H7 (cell line): ENCODE measurements at regions not wholly inside any gene's neighbourhood (a gene's known extent, or its start where the extent isn't known, plus 50 kb on each side); places are given as distances from the start of the nearest gene placed in this dataset.

Experiments
- DNase-seq: peaks from one replicate; pipeline ENCODE4 v3.0.0; 2012
- H3K27me3 ChIP-seq: 2 replicates; pipeline ENCODE4 v1.6.0; 2011; ENCODE audit warnings: mild to moderate bottlenecking, low read length; ENCODE audit not compliant: control insufficient read depth, insufficient read depth
- H3K36me3 ChIP-seq: replicated peaks from 2 replicates; pipeline ENCODE4 v1.5.1; 2011; ENCODE audit warnings: low read length; ENCODE audit not compliant: control insufficient read depth, insufficient read depth
- H3K4me3 ChIP-seq: 2 replicates; pipeline ENCODE4 v1.5.1; 2011; ENCODE audit warnings: low read depth, mild to moderate bottlenecking, control low read depth, low read length, moderate library complexity; ENCODE audit not compliant: insufficient read depth

DNA sequence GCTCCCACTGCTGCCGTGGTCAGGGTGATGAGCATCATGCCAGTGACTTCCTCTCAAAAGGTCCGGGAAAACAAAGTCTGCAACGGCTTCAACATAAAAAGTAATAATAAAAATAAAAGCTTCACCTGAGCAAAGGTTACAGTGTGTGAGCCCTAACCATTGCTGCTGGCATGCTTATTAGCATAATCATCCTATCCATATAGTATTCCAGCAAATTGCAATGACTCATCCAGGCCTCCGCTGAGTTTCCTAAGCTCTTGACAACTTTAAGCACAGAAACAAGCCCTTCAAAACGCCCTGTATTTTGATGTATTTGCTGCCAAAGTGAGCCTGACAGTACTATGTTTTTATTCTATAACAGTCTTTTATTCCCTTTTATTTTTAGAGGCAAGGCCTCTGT is 100.5 kb downstream of the AASDH start:
- no peak for DNase-seq
- no peaks in the 10 kb centered on the region; the same call in 1 of the 2 replicates for H3K36me3 ChIP-seq
- H3K27me3 ChIP-seq: no peaks in the 10 kb centered on the region
- H3K4me3 ChIP-seq: no peak overlapping the region

DNA sequence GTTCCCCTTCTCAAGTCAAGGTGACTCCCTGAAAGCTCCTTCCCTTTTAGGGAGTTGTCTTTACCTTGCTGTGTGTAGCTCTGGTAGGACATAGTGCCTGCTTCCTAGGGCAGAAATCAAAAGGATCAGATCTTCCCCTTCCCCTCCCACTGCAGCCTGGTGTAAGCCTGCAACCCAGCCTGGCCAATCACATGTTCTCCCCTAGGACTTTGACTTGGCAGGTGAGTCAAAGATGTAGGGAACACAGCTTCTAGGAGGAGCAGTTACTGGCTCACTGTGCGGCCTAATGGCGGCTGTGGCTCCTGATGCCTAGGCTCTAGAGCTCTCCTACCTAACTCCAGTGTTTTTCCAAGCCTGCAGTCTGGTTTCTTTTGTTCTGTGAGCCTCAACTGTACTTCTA is 103.9 kb downstream of the AASDH start:
- no peaks in the 10 kb centered on the region; the same call in 1 of the 2 replicates for H3K36me3 ChIP-seq
- DNase-seq: no peak
- no peak overlapping the region for H3K4me3 ChIP-seq
- no peaks in the 10 kb centered on the region for H3K27me3 ChIP-seq

DNA sequence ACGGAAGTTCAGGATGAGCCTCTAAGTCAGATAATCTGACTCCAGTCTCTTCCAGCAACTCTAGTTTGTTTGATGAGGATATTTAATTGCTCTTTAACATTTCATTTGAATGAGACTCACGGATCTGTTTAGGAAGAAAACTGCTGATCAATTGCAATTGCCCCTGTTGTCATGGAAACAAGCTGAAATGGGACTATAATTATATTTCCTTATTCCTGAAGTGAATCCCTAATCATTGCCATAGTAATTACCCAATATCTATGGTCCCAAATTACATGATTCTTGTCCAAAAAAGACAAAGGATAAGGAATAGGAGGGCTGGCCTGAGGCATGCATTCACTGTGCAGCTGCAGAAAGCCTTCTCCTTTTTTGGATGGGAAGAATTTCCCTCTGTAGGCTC is 105.3 kb downstream of the AASDH start:
- DNase-seq: no peak
- H3K4me3 ChIP-seq: no peak overlapping the region
- H3K36me3 ChIP-seq: no peaks in the 10 kb centered on the region; the same call in 1 of the 2 replicates
- H3K27me3 ChIP-seq: no peaks in the 10 kb centered on the region

- Histone ChIP-seq H3K27me3 (no peaks in the 10 kb centered on the region), H3K4me3 (no peak overlapping the region), H3K36me3 (no peaks in the 10 kb centered on the region)
- no peak for DNase-seq
These were observed 110.7 kb downstream of the AASDH start for GRCh38 chr4:56276547-56276946.

DNA sequence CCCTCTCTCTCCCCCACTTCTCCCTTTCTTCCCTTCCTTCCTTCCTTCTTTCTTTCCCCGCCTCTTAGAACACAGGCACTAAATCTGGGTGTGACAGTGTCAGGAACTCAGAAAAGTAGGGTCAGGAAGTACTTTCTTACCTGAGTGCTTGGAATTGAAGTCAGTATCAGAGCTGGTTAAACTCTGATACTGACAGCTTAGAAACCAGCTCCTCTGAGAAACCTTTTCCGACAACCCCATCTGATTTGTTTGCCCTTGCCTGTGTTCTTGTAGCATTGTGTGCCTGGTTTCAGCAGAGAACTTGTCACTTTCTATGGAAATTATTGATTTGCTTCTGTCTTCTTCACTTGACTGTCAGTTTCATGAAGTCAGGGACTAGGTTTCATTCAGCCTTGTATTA is 113.9 kb downstream of the AASDH start:
- H3K27me3 ChIP-seq: no peaks in the 10 kb centered on the region

GRCh38 chr4:56272927-56273326 is 114.4 kb downstream of the AASDH start:
- H3K4me3 ChIP-seq: no peak overlapping the region

More for the DNA sequence above, 113.9 kb downstream of the AASDH start:
- no peak overlapping the region for H3K4me3 ChIP-seq
- DNase-seq: no peak
- no peaks in the 10 kb centered on the region for H3K36me3 ChIP-seq

DNA sequence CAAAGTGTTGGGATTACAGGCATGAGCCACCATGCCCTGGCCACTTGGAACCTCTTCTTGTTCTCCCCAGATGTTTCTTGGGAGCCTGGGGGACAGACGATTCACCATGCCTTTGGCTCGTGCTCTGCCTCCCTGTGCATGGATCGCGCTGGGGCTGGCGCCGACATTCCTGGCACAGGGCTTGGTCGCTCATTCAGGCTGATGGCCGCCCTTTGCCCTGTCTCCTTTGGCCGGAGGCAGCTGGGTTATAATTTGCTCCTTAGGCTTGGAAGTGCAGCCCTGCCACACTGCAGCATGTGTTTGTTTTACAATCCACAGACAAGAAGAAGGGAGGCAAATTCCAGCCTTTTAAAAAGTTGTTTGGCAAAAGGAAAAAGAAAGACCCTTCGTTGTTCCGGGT is 115.3 kb downstream of the AASDH start:
- Histone ChIP-seq H3K27me3 (no peaks in the 10 kb centered on the region), H3K36me3 (no peaks in the 10 kb centered on the region), H3K4me3 (no peak overlapping the region)
- DNase-seq: no peak

More at GRCh38 chr4:56272927-56273326, 114.4 kb downstream of the AASDH start:
- Histone ChIP-seq H3K27me3 (no peaks in the 10 kb centered on the region), H3K36me3 (no peaks in the 10 kb centered on the region)
- DNase-seq: no peak

- Histone ChIP-seq H3K27me3 (no peaks in the 10 kb centered on the region), H3K36me3 (no peaks in the 10 kb centered on the region), H3K4me3 (no peak overlapping the region)
- no peak for DNase-seq
These were observed 116.2 kb downstream of the AASDH start for GRCh38 chr4:56271131-56271530.

DNA sequence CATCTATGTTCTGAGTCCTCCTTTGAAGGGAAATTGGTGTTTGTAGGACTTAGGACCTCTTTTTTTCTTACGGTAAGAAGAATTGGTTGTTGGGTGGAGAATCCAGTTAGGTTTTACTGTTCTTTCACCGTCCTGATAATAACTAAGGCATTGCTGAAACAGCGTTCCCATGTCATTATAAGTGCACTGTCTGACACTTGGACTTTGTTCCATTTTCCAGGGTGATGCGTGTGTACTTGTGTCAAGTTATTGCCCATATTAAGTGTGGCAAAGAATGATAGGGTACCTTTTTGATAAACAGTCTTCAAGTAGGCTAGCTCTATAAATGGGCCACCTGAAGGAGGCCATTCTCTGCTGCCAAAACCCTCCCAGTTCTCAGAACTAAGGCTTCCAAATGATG is 119.7 kb downstream of the AASDH start:
- Histone ChIP-seq H3K27me3 (no peaks in the 10 kb centered on the region), H3K4me3 (no peak overlapping the region), H3K36me3 (no peaks in the 10 kb centered on the region)
- no peak for DNase-seq

DNA sequence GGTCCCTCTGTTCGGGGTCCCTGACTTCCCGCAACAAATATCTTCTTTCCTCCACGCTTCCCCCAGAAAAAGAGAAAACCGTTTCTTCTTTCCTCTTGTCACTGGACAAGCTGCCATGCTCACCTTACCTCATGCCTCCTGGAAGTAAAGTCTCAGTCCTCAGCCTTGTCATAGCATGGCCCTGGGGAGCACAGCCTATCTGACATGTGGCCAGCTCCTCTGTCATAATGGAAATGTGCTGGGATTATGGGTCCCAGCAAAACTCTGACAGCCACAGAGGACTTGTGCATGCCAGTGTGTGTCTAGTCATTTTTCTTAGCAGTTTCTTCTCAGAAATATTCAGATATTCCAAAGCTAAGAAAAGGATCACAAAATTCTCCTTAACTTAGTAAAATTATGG is 122.4 kb downstream of the AASDH start:
- DNase-seq: no peak
- Histone ChIP-seq H3K4me3 (no peak overlapping the region), H3K27me3 (no peaks in the 10 kb centered on the region), H3K36me3 (no peaks in the 10 kb centered on the region)

DNA sequence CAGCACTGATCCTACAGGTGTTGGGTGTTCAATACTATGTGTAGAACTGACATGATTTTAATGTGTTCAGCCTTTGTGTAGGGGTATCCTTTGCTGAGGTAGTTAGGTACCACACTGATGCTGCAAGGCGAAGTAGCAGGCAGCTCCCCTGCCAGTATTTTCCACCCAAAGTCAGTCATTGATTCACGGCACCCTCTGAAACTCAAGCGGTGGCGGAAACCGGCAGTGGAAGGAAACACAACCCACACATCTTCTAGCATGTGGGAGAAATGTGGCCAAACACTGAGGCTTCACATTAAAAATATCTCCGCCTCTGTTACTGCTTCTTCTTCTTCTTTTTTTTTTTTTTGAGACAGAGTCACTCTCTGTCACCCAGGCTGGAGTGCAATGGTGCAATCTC is 126.3 kb downstream of the AASDH start:
- no peaks in the 10 kb centered on the region for H3K27me3 ChIP-seq
- no peak for DNase-seq
- no peak overlapping the region for H3K4me3 ChIP-seq
- H3K36me3 ChIP-seq: no peaks in the 10 kb centered on the region

- H3K36me3 ChIP-seq: no peaks in the 10 kb centered on the region
- no peak for DNase-seq
- H3K27me3 ChIP-seq: no peaks in the 10 kb centered on the region
- no peak overlapping the region for H3K4me3 ChIP-seq
These were observed 127.0 kb downstream of the AASDH start for GRCh38 chr4:56260320-56260719.

DNA sequence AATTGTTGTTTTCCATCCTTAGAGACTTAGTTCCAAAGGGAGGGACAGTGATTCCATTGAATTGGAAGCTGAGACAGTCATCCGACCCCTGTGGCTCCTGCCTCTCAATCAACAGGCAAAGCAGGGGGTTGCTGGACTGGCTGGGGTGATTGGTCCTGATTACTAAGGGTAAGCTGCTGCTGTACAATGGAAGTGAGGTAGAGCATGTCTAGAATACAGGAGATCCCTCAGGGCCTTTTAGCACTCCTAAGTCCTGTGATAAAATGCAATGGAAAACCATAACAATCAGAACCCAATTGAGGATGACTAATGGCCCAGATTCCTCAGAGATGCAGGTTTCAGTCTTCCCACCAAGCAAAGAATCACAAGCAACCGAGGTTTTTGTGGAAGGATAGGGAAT is 127.6 kb downstream of the AASDH start:
- H3K27me3 ChIP-seq: no peaks in the 10 kb centered on the region
- H3K36me3 ChIP-seq: no peaks in the 10 kb centered on the region
- no peak for DNase-seq
- H3K4me3 ChIP-seq: no peak overlapping the region

- Histone ChIP-seq H3K27me3 (no peaks in the 10 kb centered on the region), H3K4me3 (no peak overlapping the region), H3K36me3 (no peaks in the 10 kb centered on the region)
- DNase-seq: no peak
These were observed 131.5 kb downstream of the AASDH start for GRCh38 chr4:56255820-56256219.

DNA sequence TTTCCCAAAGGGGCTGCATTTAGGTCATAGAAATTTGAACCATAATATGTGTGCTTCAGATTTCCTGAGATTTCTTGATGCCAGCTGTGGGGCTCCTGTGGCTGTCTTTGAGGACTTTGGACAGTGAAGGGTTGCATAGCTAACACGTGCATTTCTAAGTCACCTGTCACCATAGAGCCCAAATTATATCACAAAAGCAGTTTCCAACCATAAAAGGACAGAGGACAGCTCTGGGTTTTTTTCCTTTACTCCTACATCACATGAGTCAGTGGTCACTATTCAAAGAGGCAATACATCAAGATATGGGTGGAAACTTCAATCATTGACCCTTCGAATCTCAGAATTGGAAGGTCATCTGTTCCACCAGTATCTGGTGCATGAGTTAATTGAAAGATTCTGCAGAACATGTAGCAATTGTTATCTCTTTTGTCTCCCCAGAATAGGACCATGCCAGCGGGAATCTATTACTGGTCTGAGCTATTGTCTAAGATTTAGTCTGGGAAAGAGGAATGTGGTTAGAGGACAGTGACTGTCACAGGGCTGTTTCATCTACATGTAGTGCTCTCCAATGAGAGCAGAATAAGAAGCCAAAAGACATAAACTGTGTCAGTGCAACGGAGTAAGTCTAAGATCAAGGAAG is 133.5 kb downstream of the AASDH start:
- Histone ChIP-seq H3K4me3 (no peak overlapping the region), H3K27me3 (no peaks in the 10 kb centered on the region), H3K36me3 (no peaks in the 10 kb centered on the region)
- no peak for DNase-seq
